ENCODE measurements at regions not wholly inside any gene's neighbourhood (a gene's known extent, or its start where the extent isn't known, plus 50 kb on each side); places are given as distances from the start of the nearest gene placed in this dataset.
"Not testable (repeated sequence)": the region's sequence is repeated elsewhere in the genome, so short reads cannot be mapped to it uniquely, and the experiment has no call there.

DNA sequence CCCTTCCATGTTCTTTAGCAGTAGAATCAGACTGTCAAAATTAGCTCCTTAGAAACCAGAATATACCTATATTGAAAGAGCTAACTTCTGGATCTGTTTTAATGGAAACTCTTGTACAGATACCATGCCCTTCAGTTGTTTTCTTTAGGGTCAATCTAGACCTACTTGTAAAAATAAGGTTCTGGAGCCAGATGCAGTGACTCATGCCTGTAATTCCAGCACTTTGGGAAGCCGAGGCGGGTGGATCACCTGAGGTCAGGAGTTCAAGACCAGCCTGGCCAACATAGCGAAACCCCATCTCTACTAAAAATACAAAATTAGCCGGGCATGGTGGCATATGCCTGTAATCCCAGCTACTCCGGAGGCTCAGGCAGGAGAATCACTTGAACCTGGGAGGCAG, 146.0 kb upstream of the SOD1 start:
- Mint-ChIP-seq H3K27me3 (ENCODE audit: low read depth) (peaks cover 35% of the 10 kb centered on the region), H3K4me1 (ENCODE audit: low read depth) (peaks cover 20% of the 10 kb centered on the region)
- not testable (repeated sequence) for H3K9me3 Mint-ChIP-seq; H3K36me3 Mint-ChIP-seq (ENCODE audit: low read depth); DNase-seq (ENCODE audit: low spot score); H3K27ac Mint-ChIP-seq; H3K4me3 Mint-ChIP-seq

DNA sequence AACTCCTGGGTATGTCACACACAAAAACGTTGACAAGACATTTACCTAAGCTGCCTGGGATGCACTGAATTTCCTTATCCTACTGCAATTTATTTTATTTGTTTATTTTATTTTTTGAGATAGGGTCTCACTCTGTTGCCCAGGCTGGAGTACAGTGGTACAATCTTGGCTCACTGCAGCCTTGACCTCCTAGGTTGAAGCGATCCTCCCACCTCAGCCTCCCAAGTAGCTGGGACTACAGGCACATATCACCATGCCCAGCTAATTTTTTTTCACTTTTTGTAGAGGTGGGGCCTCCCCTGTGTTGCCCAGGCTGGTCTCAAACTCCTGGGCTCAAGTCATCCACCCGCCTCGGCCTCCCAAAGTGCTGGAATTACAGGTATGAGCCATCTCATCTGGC, 147.5 kb upstream of the SOD1 start:
- H3K36me3 Mint-ChIP-seq (ENCODE audit: low read depth); H3K4me3 Mint-ChIP-seq; H3K9me3 Mint-ChIP-seq; H3K27ac Mint-ChIP-seq; DNase-seq (ENCODE audit: low spot score): not testable (repeated sequence)
- peaks cover 18% of the 10 kb centered on the region for H3K4me1 Mint-ChIP-seq (ENCODE audit: low read depth)
- H3K27me3 Mint-ChIP-seq (ENCODE audit: low read depth): peaks cover 43% of the 10 kb centered on the region

DNA sequence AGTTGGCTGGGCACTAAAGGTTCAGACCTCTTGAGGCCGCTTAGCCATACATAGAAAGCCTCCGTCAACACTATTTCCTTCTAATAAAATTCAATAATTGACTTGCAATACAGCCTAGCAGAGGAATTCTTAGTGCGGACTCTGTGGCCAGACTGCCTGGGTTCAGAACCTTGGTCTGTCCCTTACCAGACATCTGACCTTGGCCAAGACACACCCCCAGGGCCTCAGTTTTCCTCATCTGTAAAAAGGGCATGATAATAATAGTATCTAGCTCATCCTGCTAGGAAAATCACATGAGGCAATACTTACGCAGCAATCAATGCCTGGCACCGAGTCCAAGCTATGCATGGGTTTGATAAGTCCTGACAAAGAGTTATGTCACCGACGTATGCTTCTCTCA, 148.2 kb upstream of the SOD1 start:
- no peaks in the 10 kb centered on the region for H3K36me3 Mint-ChIP-seq (ENCODE audit: low read depth)
- no peak for DNase-seq (ENCODE audit: low spot score)
- peaks cover 44% of the 10 kb centered on the region for H3K27me3 Mint-ChIP-seq (ENCODE audit: low read depth)
- H3K4me3 Mint-ChIP-seq: no peak overlapping the region
- H3K9me3 Mint-ChIP-seq: no peaks in the 10 kb centered on the region
- peaks cover 22% of the 10 kb centered on the region for H3K4me1 Mint-ChIP-seq (ENCODE audit: low read depth)
- no peak overlapping the region for H3K27ac Mint-ChIP-seq

DNA sequence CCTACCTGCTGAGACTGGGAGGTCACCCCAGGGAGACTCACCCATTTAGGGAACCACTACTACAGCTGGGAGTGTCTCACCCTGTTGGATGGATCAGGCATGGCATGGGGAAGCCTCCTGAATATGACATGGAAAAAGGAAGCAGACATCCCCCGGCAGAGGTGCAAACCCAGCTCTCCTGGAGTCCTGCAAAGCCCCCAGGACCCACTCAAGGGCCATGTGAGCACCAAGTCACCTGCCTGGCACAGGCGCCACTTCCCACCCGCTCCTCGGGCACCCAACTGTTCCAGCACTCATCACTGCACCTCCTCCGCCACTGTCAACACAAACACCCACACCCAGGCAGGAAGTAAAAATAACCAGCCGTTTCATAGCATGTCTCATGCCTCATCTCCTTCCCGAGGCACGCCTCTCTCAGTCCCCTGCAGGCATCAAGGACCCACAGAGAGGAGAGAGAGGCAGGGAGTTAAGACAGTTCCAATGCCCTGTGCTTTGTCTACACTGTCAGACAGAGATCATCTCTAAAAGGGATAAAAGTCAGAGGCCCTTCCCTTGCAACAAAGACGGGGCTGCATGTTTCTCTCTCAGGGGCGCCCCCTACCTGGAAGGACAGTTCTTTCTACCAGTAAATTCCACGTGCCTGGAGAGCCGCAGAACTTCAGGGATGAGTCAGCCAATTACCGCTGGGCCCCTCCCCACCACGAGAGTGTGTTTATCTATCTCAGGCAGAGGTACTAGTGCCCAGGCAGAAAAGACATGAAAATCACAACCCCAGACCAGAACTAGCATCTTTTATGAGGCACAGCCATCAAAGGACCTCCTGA, 150.1 kb upstream of the SOD1 start:
- Mint-ChIP-seq H3K36me3 (ENCODE audit: low read depth) (no peaks in the 10 kb centered on the region), H3K4me1 (ENCODE audit: low read depth) (peaks cover 29% of the 10 kb centered on the region), H3K4me3 (peak overlapping the region; percentile 71), H3K9me3 (no peaks in the 10 kb centered on the region), H3K27ac (peak overlapping the region; percentile 41), H3K27me3 (ENCODE audit: low read depth) (peaks cover 55% of the 10 kb centered on the region)
- DNase-seq (ENCODE audit: low spot score): peak; percentile 81

DNA sequence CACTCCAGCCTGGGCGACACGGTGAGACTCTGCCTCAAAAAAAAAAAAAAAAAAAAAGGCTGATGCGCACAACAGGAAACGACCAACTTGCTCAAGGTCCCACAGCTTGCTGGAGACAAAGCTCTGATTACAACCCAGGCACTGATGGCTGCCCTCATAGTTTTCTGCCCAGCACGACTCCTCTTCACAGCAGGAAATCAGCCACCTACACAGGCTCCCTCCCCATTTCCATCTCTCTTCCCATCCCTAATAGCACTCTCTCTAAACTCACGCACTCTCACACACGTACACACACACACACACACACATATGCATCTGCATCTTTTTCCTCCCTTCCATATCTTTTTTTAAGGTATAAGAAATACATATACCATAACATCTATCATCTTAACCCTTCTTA, 153.5 kb upstream of the SOD1 start:
- no peak for DNase-seq (ENCODE audit: low spot score)
- peaks cover 29% of the 10 kb centered on the region for H3K4me1 Mint-ChIP-seq (ENCODE audit: low read depth)
- no peak overlapping the region for H3K27ac Mint-ChIP-seq
- peaks cover 53% of the 10 kb centered on the region for H3K27me3 Mint-ChIP-seq (ENCODE audit: low read depth)
- no peaks in the 10 kb centered on the region for H3K9me3 Mint-ChIP-seq
- H3K36me3 Mint-ChIP-seq (ENCODE audit: low read depth): no peaks in the 10 kb centered on the region
- H3K4me3 Mint-ChIP-seq: no peak overlapping the region

DNA sequence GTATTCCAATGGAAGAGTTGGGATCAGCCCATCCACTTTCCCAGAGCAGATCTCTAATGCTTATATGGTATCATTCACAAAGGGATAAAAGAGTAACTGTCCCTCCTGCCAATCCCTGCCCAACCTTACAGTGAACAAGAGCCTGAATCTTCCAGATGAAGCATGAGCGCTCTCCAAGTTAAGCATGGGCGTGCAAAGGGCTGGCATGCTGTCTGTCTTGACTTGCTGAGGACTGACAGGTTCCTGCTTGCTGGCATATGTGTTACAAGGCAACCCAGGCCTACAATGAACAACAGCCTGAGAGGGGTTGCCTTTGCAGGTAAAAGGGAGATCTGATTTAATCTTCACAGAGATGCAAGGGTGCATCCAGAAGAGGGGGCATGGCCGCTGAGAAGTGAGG, 155.6 kb upstream of the SOD1 start:
- peaks cover 48% of the 10 kb centered on the region for H3K27me3 Mint-ChIP-seq (ENCODE audit: low read depth)
- H3K4me1 Mint-ChIP-seq (ENCODE audit: low read depth): peaks cover 13% of the 10 kb centered on the region
- DNase-seq (ENCODE audit: low spot score): no peak
- H3K36me3 Mint-ChIP-seq (ENCODE audit: low read depth): no peaks in the 10 kb centered on the region
- H3K9me3 Mint-ChIP-seq: no peaks in the 10 kb centered on the region
- no peak overlapping the region for H3K4me3 Mint-ChIP-seq
- H3K27ac Mint-ChIP-seq: no peak overlapping the region

DNA sequence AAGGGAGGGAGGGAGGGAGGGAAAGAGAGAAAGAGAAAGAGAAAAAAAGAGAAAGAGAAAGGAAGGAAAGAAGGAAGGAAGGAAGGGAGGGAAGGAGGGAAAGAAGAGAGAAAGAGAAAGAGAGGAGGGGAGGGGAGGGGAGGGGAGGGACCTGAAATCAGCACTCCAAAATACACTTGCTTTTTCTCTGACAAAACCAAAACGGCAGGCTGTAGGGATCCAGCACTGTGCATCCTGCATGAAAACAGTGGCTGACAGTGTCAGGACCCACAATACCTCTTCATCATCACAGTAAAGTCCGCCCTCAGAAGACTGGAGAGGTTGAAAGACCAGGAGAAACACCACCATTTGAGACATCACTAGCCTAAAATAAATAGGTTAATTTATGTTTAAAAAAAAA, 156.0 kb upstream of the SOD1 start:
- Mint-ChIP-seq H3K9me3 (no peaks in the 10 kb centered on the region), H3K27me3 (ENCODE audit: low read depth) (peaks cover 45% of the 10 kb centered on the region), H3K36me3 (ENCODE audit: low read depth) (no peaks in the 10 kb centered on the region), H3K4me3 (no peak overlapping the region), H3K4me1 (ENCODE audit: low read depth) (peaks cover 12% of the 10 kb centered on the region), H3K27ac (no peak overlapping the region)
- DNase-seq (ENCODE audit: low spot score): no peak

DNA sequence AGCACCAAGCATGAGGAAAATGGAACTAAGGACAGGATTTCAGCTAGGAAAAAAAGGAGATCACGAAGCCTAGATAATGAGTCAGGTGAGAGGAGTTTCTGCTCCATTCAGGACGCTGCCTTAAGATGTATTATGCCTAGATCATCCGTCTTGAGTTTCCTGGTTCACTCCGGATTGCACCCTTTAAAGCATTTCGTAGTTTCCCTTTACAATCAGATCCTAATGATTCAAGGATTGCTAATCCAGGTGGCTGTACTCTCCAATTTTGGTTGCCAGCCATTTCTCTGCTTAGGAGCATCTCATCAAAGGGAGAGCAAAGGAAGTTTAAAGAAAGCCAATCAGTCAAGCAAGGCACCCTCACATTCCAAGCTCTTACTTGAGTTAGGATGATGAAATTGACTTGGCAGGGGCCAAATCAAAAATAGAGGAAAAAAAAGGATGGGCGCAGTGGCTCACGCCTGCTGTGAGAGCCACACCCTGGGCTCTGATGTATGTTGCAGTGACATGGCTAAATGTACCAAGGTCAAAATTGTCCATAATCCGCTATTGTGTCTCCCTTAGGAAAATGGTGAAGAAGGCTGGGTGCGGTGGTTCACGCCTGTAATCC, 156.9 kb upstream of the SOD1 start:
- H3K36me3 Mint-ChIP-seq (ENCODE audit: low read depth): no peaks in the 10 kb centered on the region
- H3K27me3 Mint-ChIP-seq (ENCODE audit: low read depth): peaks cover 40% of the 10 kb centered on the region
- no peaks in the 10 kb centered on the region for H3K9me3 Mint-ChIP-seq
- H3K4me3 Mint-ChIP-seq: no peak overlapping the region
- peaks cover 12% of the 10 kb centered on the region for H3K4me1 Mint-ChIP-seq (ENCODE audit: low read depth)
- no peak for DNase-seq (ENCODE audit: low spot score)
- H3K27ac Mint-ChIP-seq: no peak overlapping the region

DNA sequence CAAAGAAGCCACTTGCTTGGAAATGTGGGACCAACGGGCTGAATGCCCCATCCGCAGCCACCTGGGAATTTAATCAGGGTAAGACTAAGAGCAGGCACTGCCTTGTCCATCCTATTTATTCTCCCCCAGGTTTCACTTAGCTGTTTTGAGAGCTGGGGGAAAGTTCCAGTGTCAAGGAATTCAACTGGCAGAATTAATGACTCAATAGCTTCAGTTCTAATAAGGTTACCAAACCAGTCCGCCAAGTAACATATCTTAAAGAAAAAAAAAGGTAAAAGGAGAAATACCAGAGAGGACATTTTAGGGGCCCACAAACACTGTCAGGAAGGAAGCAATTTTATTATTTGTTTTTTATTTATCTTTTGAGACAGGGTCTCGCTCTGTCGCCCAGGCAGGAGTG, 157.6 kb upstream of the SOD1 start:
- Mint-ChIP-seq H3K9me3 (no peaks in the 10 kb centered on the region), H3K4me3 (no peak overlapping the region), H3K36me3 (ENCODE audit: low read depth) (no peaks in the 10 kb centered on the region), H3K4me1 (ENCODE audit: low read depth) (peaks cover 11% of the 10 kb centered on the region), H3K27me3 (ENCODE audit: low read depth) (peaks cover 37% of the 10 kb centered on the region), H3K27ac (no peak overlapping the region)
- DNase-seq (ENCODE audit: low spot score): no peak

DNA sequence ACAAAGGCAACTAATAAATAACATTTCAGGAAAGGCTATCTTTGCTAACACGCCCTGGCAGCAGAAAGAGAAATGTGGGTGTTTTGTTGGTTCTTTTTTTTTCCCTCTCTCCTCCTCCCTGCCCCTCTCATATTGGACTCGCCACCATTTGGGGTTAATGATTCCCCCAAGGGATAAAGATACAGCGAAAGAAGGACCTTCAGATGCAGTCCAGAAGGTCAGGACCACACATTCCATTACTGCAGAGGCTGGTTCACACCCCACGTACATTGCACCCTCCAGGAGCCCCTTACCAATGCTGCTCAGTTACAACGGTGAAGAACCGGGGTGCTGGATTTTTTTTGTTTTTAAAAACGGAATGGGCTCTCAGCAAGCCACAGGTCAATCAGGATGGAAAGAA, 156.9 kb upstream of the TIAM1 start:
- Mint-ChIP-seq H3K27me3 (ENCODE audit: low read depth) (peaks cover 33% of the 10 kb centered on the region), H3K4me1 (ENCODE audit: low read depth) (peaks cover 4% of the 10 kb centered on the region), H3K27ac (no peak overlapping the region), H3K4me3 (no peak overlapping the region), H3K36me3 (ENCODE audit: low read depth) (no peaks in the 10 kb centered on the region), H3K9me3 (no peaks in the 10 kb centered on the region)
- DNase-seq (ENCODE audit: low spot score): no peak

DNA sequence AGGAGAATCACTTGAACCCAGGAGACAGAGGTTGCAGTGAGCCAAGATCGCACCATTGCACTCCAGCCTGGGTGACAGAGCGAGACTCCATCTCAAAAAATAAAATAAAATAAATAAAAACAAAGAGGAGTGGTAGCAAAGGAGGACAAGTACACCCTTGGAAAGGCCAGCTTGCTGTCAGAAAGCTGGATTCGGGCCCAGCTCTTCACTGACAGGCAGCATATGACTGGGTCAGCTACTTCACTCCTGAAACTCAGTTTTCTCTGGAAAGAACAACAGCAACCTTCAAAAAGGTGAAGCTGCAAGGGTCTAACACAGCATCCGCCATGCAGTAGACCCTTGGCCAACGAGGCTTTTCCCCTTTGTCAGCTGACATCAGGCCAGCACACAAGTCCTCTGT, 156.0 kb upstream of the TIAM1 start:
- no peaks in the 10 kb centered on the region for H3K9me3 Mint-ChIP-seq
- no peaks in the 10 kb centered on the region for H3K4me1 Mint-ChIP-seq (ENCODE audit: low read depth)
- no peak overlapping the region for H3K4me3 Mint-ChIP-seq
- H3K27me3 Mint-ChIP-seq (ENCODE audit: low read depth): peaks cover 27% of the 10 kb centered on the region
- DNase-seq (ENCODE audit: low spot score): no peak
- no peaks in the 10 kb centered on the region for H3K36me3 Mint-ChIP-seq (ENCODE audit: low read depth)
- H3K27ac Mint-ChIP-seq: no peak overlapping the region

DNA sequence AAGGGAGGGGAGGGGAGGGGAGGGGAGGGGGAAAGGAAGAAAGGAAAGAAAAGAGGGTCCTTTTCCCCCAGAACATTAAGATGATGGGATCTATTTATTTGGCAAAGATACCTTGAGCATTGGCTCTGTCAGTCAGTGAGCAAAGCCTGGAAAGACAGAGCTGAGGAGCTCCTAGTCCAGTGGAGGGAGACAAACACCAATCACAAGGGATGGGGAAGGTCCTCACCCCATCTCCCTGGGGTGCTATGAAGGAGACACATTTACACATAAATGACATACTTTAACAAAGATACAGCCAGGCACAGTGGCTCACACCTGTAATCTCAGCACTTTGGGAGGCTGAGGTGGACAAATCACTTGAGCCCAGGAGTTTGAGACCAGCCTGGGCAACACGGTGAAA, 154.9 kb upstream of the TIAM1 start:
- no peak overlapping the region for H3K27ac Mint-ChIP-seq
- H3K9me3 Mint-ChIP-seq: no peaks in the 10 kb centered on the region
- no peaks in the 10 kb centered on the region for H3K4me1 Mint-ChIP-seq (ENCODE audit: low read depth)
- no peak overlapping the region for H3K4me3 Mint-ChIP-seq
- peaks cover 19% of the 10 kb centered on the region for H3K27me3 Mint-ChIP-seq (ENCODE audit: low read depth)
- no peak for DNase-seq (ENCODE audit: low spot score)
- no peaks in the 10 kb centered on the region for H3K36me3 Mint-ChIP-seq (ENCODE audit: low read depth)

DNA sequence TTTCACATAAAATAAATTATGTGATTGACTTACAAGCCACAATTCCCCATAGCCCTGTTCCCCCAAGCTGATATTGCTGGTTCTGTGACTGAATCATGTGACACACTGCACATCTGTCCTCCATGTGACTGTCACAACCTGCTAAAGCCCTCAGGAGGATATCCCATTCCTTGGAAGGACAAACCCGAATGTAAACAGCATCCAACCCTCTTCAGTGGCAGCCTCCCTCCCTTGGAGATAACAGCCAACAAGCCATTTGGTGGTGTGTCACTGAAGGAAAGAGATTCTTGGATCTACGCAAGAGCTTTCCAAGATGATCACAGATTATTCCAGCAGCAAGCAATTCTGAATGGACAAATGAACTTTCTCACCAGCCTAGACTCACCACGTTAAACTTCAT, 153.9 kb upstream of the TIAM1 start:
- Mint-ChIP-seq H3K36me3 (ENCODE audit: low read depth) (no peaks in the 10 kb centered on the region), H3K4me1 (ENCODE audit: low read depth) (no peaks in the 10 kb centered on the region), H3K4me3 (no peak overlapping the region), H3K9me3 (no peaks in the 10 kb centered on the region), H3K27me3 (ENCODE audit: low read depth) (peaks cover 25% of the 10 kb centered on the region), H3K27ac (no peak overlapping the region)
- DNase-seq (ENCODE audit: low spot score): no peak

DNA sequence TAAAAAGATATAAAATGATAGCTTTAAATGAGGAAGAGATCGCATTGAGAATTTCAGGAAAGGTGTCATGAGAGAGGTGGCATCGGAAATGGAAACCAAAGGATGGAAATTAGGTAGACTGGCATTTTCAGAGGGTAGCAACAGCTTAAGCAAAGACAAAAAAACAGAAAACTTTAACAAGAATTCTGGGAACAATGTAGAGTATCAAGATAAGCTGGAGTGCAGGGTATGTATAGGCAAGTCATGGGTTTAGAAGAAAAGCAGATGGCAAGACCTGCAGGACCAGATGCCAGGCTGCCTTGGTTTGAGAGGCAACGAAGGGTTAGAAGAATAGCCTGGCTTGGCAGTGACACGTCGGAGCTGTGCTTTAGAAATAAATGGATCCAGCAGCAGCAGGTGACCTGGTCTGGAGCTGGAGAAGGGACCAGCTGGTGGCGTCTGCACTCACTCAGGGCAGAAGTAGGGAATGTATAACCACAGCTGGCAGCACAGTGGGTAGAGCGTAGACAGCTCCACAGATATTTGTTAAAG, 149.4 kb upstream of the TIAM1 start:
- peaks cover 11% of the 10 kb centered on the region for H3K27me3 Mint-ChIP-seq (ENCODE audit: low read depth)
- H3K4me1 Mint-ChIP-seq (ENCODE audit: low read depth): peaks cover 2% of the 10 kb centered on the region
- H3K4me3 Mint-ChIP-seq: no peak overlapping the region
- no peaks in the 10 kb centered on the region for H3K36me3 Mint-ChIP-seq (ENCODE audit: low read depth)
- H3K27ac Mint-ChIP-seq: no peak overlapping the region
- no peaks in the 10 kb centered on the region for H3K9me3 Mint-ChIP-seq
- DNase-seq (ENCODE audit: low spot score): no peak

Measured in T-helper 2 cell treated with Interferon-gamma antibody and Interleukin-4, amounts not matched to agents 5 μg/mL and 100 μg/mL, for 36 hours (primary cell).